ENCODE measurements at regions not wholly inside any gene's neighbourhood (a gene's known extent, or its start where the extent isn't known, plus 50 kb on each side); places are given as distances from the start of the nearest gene placed in this dataset.

DNA sequence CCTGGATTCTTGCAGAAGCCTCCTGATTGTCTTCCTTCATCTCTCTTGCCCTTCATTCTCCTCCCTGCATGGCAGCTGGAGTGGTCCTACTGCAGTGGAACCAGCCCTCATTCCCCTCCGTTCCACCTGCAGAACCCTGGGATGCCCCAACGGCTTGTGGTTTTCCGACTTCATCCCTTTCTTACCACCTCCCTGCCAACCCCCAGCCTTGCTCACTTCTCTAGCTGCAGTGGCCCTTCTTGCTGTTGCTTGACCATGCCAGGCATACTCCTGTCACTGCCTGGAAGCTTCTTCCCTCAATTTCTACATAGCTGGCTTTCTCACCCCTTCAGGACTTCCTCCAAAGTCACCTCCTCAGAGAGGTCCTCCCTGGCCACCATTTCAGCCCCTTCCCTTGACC, 123.3 kb downstream of the BEGAIN start:
- Histone ChIP-seq H2AK5ac (ENCODE audit: low read depth, low read length) (no peak overlapping the region), H3K18ac (ENCODE audit: low read length) (peak overlapping the region; percentile 27), H3K4me2 (ENCODE audit: insufficient read depth, low read length, poor library complexity, severe bottlenecking) (no peak overlapping the region), H4K8ac (ENCODE audit: low read depth, low read length) (peak overlapping the region; percentile 45), H2BK5ac (ENCODE audit: low read length) (no peak overlapping the region), H2BK12ac (ENCODE audit: low read length) (no peak overlapping the region), H3K79me1 (ENCODE audit: low read depth, low read length) (no peaks in the 10 kb centered on the region), H3K14ac (ENCODE audit: low read length) (peak overlapping the region; percentile 95), H2BK120ac (ENCODE audit: low read depth, low read length) (no peak overlapping the region), H2BK15ac (ENCODE audit: low read length) (no peak overlapping the region), H3K4me1 (ENCODE audit: control insufficient read depth in 2 of 2, insufficient read depth in 1 of 2, low read depth in 1 of 2, low read length in 2 of 2) (peaks cover 1 to 13% of the 10 kb centered on the region in 2 donors), H4K91ac (ENCODE audit: low read depth, low read length, poor library complexity) (no peak overlapping the region), H2AFZ (ENCODE audit: low read length) (no peak overlapping the region), H3K9me3 (replicated peaks in 1 of 2; ENCODE audit: control insufficient read depth in 2 of 2, insufficient read depth in 1 of 2, low read depth in 1 of 2, low read length in 2 of 2) (no peaks in the 10 kb centered on the region), H3K27ac (replicated peaks; ENCODE audit: low read length) (no peak overlapping the region), H3K27me3 (ENCODE audit: control insufficient read depth in 3 of 3, insufficient read depth in 3 of 3, low read depth in 1 of 3, low read length in 3 of 3) (peaks cover 0 to 2% (median 0%) of the 10 kb centered on the region in 3 experiments), H3K23ac (ENCODE audit: low read depth, low read length, poor library complexity) (no peak overlapping the region), H3K4me3 (ENCODE audit: low read length in 2 of 2) (no peak overlapping the region), H3K36me3 (replicated peaks in 1 of 2; ENCODE audit: control insufficient read depth in 2 of 2, insufficient read depth in 2 of 2, low read length in 2 of 2) (no peaks in the 10 kb centered on the region), H3K9ac (ENCODE audit: low read depth, low read length, poor library complexity) (no peak overlapping the region), H3K4ac (ENCODE audit: low read length) (no peak overlapping the region)
- WGBS, 2 donors (ENCODE audit: extremely low coverage in 2 of 2, insufficient read length in 2 of 2, insufficient replicate concordance in 1 of 2), result no CpG with 5 or more reads among the region's 3 CpGs
- DNase-seq (ENCODE audit: low spot score), result no peak

DNA sequence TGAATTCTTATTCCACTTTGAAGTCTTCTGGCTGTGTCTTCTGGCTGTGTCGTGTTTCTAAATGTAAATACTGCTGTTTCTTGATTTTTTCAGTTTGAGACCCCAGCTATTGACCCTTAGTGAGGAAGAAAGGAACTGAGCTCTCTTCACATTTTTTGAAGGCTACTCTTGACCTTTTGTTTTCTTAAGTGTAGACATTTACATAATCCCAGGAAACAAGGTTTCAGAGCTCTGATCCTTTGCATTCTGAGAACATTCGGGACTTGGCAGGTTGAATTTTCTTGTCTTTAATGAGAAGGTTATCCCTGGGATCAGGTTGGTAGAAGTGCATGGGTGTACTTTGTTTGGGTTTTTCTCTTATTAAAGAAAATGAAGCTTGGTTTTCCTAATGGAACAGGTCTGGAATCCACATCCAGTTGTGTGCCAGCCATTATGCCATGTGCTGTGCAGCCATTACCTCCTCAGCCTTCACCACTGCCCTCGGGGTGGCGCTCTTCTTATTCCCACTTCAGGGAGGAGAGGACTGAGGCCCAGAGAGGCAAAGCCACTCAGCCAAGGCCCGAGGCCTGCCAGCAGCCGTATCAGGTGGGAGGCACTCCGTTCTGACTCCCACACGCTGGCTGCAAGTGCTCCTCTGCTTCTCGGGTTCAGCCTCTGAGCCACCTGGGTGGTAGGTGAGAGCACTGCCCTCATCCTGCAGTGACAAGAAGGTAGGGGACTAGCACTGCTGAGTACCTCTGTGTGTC, 120.9 kb downstream of the BEGAIN start:
- Histone ChIP-seq H3K14ac (ENCODE audit: low read length) (no peak overlapping the region), H3K23ac (ENCODE audit: low read depth, low read length, poor library complexity) (no peak overlapping the region), H2AK5ac (ENCODE audit: low read depth, low read length) (peak overlapping the region; percentile 49), H2AFZ (ENCODE audit: low read length) (no peak overlapping the region), H3K18ac (ENCODE audit: low read length) (peak overlapping the region; percentile 44), H2BK120ac (ENCODE audit: low read depth, low read length) (no peak overlapping the region), H2BK5ac (ENCODE audit: low read length) (no peak overlapping the region), H3K9ac (ENCODE audit: low read depth, low read length, poor library complexity) (peak overlapping the region; percentile 9), H3K4me1 (ENCODE audit: control insufficient read depth in 2 of 2, insufficient read depth in 1 of 2, low read depth in 1 of 2, low read length in 2 of 2) (peaks cover 9 to 13% of the 10 kb centered on the region in 2 donors), H4K91ac (ENCODE audit: low read depth, low read length, poor library complexity) (peak overlapping the region; percentile 99), H3K4me3 (ENCODE audit: low read length in 2 of 2) (no peak overlapping the region), H3K27me3 (ENCODE audit: control insufficient read depth in 3 of 3, insufficient read depth in 3 of 3, low read depth in 1 of 3, low read length in 3 of 3) (peaks cover 0 to 12% (median 0%) of the 10 kb centered on the region in 3 experiments), H3K36me3 (replicated peaks in 1 of 2; ENCODE audit: control insufficient read depth in 2 of 2, insufficient read depth in 2 of 2, low read length in 2 of 2) (no peaks in the 10 kb centered on the region), H3K79me1 (ENCODE audit: low read depth, low read length) (no peaks in the 10 kb centered on the region), H2BK15ac (ENCODE audit: low read length) (no peak overlapping the region), H4K8ac (ENCODE audit: low read depth, low read length) (no peak overlapping the region), H2BK12ac (ENCODE audit: low read length) (no peak overlapping the region), H3K4ac (ENCODE audit: low read length) (no peak overlapping the region), H3K4me2 (ENCODE audit: insufficient read depth, low read length, poor library complexity, severe bottlenecking) (no peak overlapping the region), H3K9me3 (replicated peaks in 1 of 2; ENCODE audit: control insufficient read depth in 2 of 2, insufficient read depth in 1 of 2, low read depth in 1 of 2, low read length in 2 of 2) (no peaks in the 10 kb centered on the region), H3K27ac (replicated peaks; ENCODE audit: low read length) (no peak overlapping the region)
- no peak for DNase-seq (ENCODE audit: low spot score)
- no CpG with 5 or more reads among the region's 9 CpGs for WGBS, 2 donors (ENCODE audit: extremely low coverage in 2 of 2, insufficient read length in 2 of 2, insufficient replicate concordance in 1 of 2)

DNA sequence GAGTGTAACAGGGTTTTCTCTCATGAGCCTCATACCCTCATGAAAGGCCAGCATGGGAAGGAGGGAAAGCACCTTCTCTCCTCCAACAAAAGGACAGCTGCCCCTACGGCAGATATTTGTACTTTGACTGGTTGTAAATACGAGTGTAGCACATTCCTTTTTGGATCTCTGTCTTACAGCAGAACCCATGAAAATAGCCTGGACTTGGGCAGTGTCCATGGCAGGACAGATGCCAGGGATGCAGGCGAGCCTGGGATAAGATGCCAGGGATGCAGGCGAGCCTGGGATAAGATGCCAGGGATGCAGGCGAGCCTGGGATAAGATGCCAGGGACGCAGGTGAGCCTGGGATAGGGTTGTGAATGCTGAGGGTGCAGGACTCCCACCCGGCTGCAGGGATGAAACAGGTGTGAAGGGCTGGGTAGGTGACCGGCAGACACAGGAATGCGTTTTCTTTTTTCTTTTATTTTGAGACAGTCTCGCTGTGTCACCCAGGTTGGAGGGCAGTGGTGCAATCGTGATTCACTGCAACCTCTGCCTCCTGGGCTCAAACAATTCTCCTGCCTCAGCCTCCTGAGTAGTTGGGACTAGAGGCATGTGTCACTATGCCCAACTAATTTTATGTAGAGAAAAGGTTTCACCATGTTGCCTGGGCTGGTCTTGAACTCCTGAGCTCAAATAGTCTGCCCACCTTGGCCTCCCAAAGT, 120.0 kb downstream of the BEGAIN start:
- Histone ChIP-seq H3K27me3 (ENCODE audit: control insufficient read depth in 3 of 3, insufficient read depth in 3 of 3, low read depth in 1 of 3, low read length in 3 of 3) (peaks cover 0 to 14% (median 0%) of the 10 kb centered on the region in 3 experiments), H3K4ac (ENCODE audit: low read length) (no peak overlapping the region), H2BK12ac (ENCODE audit: low read length) (no peak overlapping the region), H3K9me3 (replicated peaks in 1 of 2; ENCODE audit: control insufficient read depth in 2 of 2, insufficient read depth in 1 of 2, low read depth in 1 of 2, low read length in 2 of 2) (no peaks in the 10 kb centered on the region), H3K4me3 (ENCODE audit: low read length in 2 of 2) (no peak overlapping the region), H3K18ac (ENCODE audit: low read length) (no peak overlapping the region), H3K79me1 (ENCODE audit: low read depth, low read length) (no peaks in the 10 kb centered on the region), H3K4me2 (ENCODE audit: insufficient read depth, low read length, poor library complexity, severe bottlenecking) (no peak overlapping the region), H2BK15ac (ENCODE audit: low read length) (no peak overlapping the region), H3K23ac (ENCODE audit: low read depth, low read length, poor library complexity) (no peak overlapping the region), H2AK5ac (ENCODE audit: low read depth, low read length) (no peak overlapping the region), H4K91ac (ENCODE audit: low read depth, low read length, poor library complexity) (no peak overlapping the region), H2BK5ac (ENCODE audit: low read length) (no peak overlapping the region), H2BK120ac (ENCODE audit: low read depth, low read length) (no peak overlapping the region), H2AFZ (ENCODE audit: low read length) (no peak overlapping the region), H3K4me1 (ENCODE audit: control insufficient read depth in 2 of 2, insufficient read depth in 1 of 2, low read depth in 1 of 2, low read length in 2 of 2) (peaks cover 11 to 13% of the 10 kb centered on the region in 2 donors), H3K14ac (ENCODE audit: low read length) (no peak overlapping the region), H3K36me3 (replicated peaks in 1 of 2; ENCODE audit: control insufficient read depth in 2 of 2, insufficient read depth in 2 of 2, low read length in 2 of 2) (no peaks in the 10 kb centered on the region), H4K8ac (ENCODE audit: low read depth, low read length) (no peak overlapping the region), H3K9ac (ENCODE audit: low read depth, low read length, poor library complexity) (no peak overlapping the region), H3K27ac (replicated peaks; ENCODE audit: low read length) (no peak overlapping the region)
- no CpG with 5 or more reads among the region's 11 CpGs for WGBS, 2 donors (ENCODE audit: extremely low coverage in 2 of 2, insufficient read length in 2 of 2, insufficient replicate concordance in 1 of 2)
- DNase-seq (ENCODE audit: low spot score), result no peak

DNA sequence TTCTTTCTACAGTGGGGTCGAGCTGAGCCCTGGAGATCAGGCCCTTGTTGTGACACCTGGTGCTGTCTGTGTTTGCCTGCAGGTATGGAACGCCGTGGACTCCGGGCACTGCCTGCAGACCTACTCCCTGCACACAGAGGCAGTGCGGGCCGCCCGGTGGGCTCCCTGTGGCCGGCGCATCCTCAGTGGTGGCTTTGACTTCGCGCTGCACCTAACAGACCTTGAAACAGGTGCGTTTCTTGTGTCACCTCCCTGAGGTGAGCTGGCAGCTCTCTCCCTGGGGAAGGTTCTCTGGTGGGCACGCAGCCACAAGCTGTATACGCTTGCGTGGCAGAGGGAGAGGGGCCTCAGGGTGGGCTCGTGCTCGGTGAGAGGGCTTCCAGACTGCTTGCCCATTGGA, 119.3 kb downstream of the BEGAIN start:
- no peak overlapping the region for H4K91ac ChIP-seq (ENCODE audit: low read depth, low read length, poor library complexity)
- no peak overlapping the region for H2AFZ ChIP-seq (ENCODE audit: low read length)
- no peak overlapping the region for H2AK5ac ChIP-seq (ENCODE audit: low read depth, low read length)
- no peaks in the 10 kb centered on the region for H3K9me3 ChIP-seq (replicated peaks in 1 of 2; ENCODE audit: control insufficient read depth in 2 of 2, insufficient read depth in 1 of 2, low read depth in 1 of 2, low read length in 2 of 2)
- no peak overlapping the region for H3K27ac ChIP-seq (replicated peaks; ENCODE audit: low read length)
- DNase-seq (ENCODE audit: low spot score), result no peak
- WGBS, 2 donors (ENCODE audit: extremely low coverage in 2 of 2, insufficient read length in 2 of 2, insufficient replicate concordance in 1 of 2), result no CpG with 5 or more reads among the region's 17 CpGs
- H3K4me2 ChIP-seq (ENCODE audit: insufficient read depth, low read length, poor library complexity, severe bottlenecking), result no peak overlapping the region
- H3K4me1 ChIP-seq (ENCODE audit: control insufficient read depth in 2 of 2, insufficient read depth in 1 of 2, low read depth in 1 of 2, low read length in 2 of 2), result peaks cover 12 to 13% of the 10 kb centered on the region in 2 donors
- peak overlapping the region in 1 of 2 donors; percentile 3 for H3K4me3 ChIP-seq (ENCODE audit: low read length in 2 of 2)
- H3K14ac ChIP-seq (ENCODE audit: low read length), result no peak overlapping the region
- no peak overlapping the region for H3K23ac ChIP-seq (ENCODE audit: low read depth, low read length, poor library complexity)
- H3K18ac ChIP-seq (ENCODE audit: low read length), result peak overlapping the region; percentile 48
- no peaks in the 10 kb centered on the region for H3K79me1 ChIP-seq (ENCODE audit: low read depth, low read length)
- H2BK120ac ChIP-seq (ENCODE audit: low read depth, low read length), result no peak overlapping the region
- no peak overlapping the region for H3K9ac ChIP-seq (ENCODE audit: low read depth, low read length, poor library complexity)
- no peak overlapping the region for H4K8ac ChIP-seq (ENCODE audit: low read depth, low read length)
- H3K4ac ChIP-seq (ENCODE audit: low read length), result no peak overlapping the region
- H3K27me3 ChIP-seq (ENCODE audit: control insufficient read depth in 3 of 3, insufficient read depth in 3 of 3, low read depth in 1 of 3, low read length in 3 of 3), result peaks cover 0 to 17% (median 0%) of the 10 kb centered on the region in 3 experiments
- H3K36me3 ChIP-seq (replicated peaks in 1 of 2; ENCODE audit: control insufficient read depth in 2 of 2, insufficient read depth in 2 of 2, low read length in 2 of 2), result no peaks in the 10 kb centered on the region
- no peak overlapping the region for H2BK5ac ChIP-seq (ENCODE audit: low read length)
- no peak overlapping the region for H2BK15ac ChIP-seq (ENCODE audit: low read length)
- H2BK12ac ChIP-seq (ENCODE audit: low read length), result no peak overlapping the region

Data from neuronal stem cell (in vitro differentiated cells).